ENCODE measurements at regions not wholly inside any gene's neighbourhood (a gene's known extent, or its start where the extent isn't known, plus 50 kb on each side); places are given as distances from the start of the nearest gene placed in this dataset.

DNA sequence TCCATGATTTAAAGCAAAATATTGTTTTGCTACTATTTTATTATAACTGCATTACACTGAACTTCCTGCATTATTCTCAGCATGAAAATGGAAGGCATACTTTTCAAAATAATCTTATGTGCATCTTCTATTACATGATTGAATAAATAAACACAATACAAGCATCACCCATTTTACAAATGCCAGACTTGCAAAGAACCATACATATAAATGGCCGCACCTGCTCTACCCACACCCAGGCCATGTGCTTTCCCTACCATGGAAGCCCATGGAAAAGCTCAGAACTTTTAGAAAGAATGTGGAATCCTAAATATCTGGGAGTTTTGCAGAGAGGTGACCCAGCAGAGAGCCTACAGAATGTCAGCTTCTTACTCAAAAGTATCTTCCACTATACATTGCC, 127.2 kb downstream of the SHOX2 start:
- TF ChIP-seq, protein P1, sequence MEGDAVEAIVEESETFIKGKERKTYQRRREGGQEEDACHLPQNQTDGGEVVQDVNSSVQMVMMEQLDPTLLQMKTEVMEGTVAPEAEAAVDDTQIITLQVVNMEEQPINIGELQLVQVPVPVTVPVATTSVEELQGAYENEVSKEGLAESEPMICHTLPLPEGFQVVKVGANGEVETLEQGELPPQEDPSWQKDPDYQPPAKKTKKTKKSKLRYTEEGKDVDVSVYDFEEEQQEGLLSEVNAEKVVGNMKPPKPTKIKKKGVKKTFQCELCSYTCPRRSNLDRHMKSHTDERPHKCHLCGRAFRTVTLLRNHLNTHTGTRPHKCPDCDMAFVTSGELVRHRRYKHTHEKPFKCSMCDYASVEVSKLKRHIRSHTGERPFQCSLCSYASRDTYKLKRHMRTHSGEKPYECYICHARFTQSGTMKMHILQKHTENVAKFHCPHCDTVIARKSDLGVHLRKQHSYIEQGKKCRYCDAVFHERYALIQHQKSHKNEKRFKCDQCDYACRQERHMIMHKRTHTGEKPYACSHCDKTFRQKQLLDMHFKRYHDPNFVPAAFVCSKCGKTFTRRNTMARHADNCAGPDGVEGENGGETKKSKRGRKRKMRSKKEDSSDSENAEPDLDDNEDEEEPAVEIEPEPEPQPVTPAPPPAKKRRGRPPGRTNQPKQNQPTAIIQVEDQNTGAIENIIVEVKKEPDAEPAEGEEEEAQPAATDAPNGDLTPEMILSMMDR (IDR thresholded peaks at IDR 0.05; ENCODE audit: low read depth, low read length, poor library complexity, severe bottlenecking) = no peak
- no peak for TF ChIP-seq EZH2phosphoT487 (IDR thresholded peaks at IDR 0.05; ENCODE audit: borderline replicate concordance, low read length)
